Ishikawa (cell line): ENCODE measurements at regions not wholly inside any gene's neighbourhood (a gene's known extent, or its start where the extent isn't known, plus 50 kb on each side); places are given as distances from the start of the nearest gene placed in this dataset.

ENCODE experiments used
- EP300 ChIP-seq: IDR thresholded peaks from 2 replicates; pipeline ENCODE4 v1.6.1; 2012; ENCODE audit warnings: borderline replicate concordance
- MAX ChIP-seq: IDR thresholded peaks from 2 replicates; pipeline ENCODE4 v1.6.1; 2012
- NFIC ChIP-seq: IDR thresholded peaks from 2 replicates; pipeline ENCODE4 v1.6.1; 2012
- RAD21 ChIP-seq: IDR thresholded peaks from 2 replicates; pipeline ENCODE4 v1.6.1; 2012; ENCODE audit warnings: low read depth
- TEAD4 ChIP-seq: IDR thresholded peaks from 2 replicates; pipeline ENCODE4 v1.6.1; 2012
- USF1 ChIP-seq: IDR thresholded peaks from 2 replicates; pipeline ENCODE4 v1.6.1; 2012
- TF ChIP-seq, protein P1 (sequence below): IDR thresholded peaks from 2 replicates; pipeline ENCODE4 v1.6.1; 2012; ENCODE audit warnings: low read depth, mild to moderate bottlenecking

GRCh38 chr9:135244271-135245221, 157.1 kb downstream of the OLFM1 start:
- TF ChIP-seq NFIC (no peak), EP300 (no peak), USF1 (no peak), MAX (no peak), TEAD4 (no peak), RAD21 (no peak)
- TF ChIP-seq, protein P1, sequence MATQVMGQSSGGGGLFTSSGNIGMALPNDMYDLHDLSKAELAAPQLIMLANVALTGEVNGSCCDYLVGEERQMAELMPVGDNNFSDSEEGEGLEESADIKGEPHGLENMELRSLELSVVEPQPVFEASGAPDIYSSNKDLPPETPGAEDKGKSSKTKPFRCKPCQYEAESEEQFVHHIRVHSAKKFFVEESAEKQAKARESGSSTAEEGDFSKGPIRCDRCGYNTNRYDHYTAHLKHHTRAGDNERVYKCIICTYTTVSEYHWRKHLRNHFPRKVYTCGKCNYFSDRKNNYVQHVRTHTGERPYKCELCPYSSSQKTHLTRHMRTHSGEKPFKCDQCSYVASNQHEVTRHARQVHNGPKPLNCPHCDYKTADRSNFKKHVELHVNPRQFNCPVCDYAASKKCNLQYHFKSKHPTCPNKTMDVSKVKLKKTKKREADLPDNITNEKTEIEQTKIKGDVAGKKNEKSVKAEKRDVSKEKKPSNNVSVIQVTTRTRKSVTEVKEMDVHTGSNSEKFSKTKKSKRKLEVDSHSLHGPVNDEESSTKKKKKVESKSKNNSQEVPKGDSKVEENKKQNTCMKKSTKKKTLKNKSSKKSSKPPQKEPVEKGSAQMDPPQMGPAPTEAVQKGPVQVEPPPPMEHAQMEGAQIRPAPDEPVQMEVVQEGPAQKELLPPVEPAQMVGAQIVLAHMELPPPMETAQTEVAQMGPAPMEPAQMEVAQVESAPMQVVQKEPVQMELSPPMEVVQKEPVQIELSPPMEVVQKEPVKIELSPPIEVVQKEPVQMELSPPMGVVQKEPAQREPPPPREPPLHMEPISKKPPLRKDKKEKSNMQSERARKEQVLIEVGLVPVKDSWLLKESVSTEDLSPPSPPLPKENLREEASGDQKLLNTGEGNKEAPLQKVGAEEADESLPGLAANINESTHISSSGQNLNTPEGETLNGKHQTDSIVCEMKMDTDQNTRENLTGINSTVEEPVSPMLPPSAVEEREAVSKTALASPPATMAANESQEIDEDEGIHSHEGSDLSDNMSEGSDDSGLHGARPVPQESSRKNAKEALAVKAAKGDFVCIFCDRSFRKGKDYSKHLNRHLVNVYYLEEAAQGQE: no peak
